ENCODE measurements at regions not wholly inside any gene's neighbourhood (a gene's known extent, or its start where the extent isn't known, plus 50 kb on each side); places are given as distances from the start of the nearest gene placed in this dataset.

- no peak for DNase-seq (ENCODE audit: extremely low spot score)
- H3K36me3 ChIP-seq (ENCODE audit: insufficient read depth) = no peaks in the 10 kb centered on the region
- no peak overlapping the region for H3K27ac ChIP-seq (ENCODE audit: low read depth)
- H3K4me1 ChIP-seq (ENCODE audit: insufficient read depth) = no peaks in the 10 kb centered on the region
- no peak overlapping the region for H3K4me3 ChIP-seq (ENCODE audit: low read depth, low read length)
- WGBS = 67% methylated on average over 9 of the region's 9 CpGs
These were observed 155.4 kb upstream of the FAM9B start for GRCh38 chrX:9189286-9189685.

DNA sequence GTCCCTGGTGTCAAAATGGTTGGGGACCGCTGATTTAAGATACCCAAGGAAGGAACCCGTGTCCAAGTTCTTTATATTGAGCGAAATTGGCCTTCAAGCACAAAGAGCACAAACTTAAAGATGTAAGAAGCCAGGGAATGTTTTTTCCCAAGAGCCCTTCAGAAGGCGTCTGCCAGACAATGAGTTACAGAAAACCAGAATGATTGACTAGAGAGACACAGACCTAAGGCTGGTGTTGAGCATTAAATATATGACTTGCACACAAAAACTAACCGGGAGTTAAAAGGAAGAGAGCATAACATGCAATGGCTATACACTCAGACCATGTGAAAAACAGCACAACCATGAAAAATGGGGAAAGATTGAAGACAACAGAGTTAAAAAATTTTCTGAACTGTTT, 157.5 kb upstream of the FAM9B start:
- 97% methylated on average over 5 of the region's 5 CpGs for WGBS
- H3K4me1 ChIP-seq (ENCODE audit: insufficient read depth) = no peaks in the 10 kb centered on the region

GRCh38 chrX:9195199-9195880, 161.4 kb upstream of the FAM9B start:
- DNase-seq (ENCODE audit: extremely low spot score) = no peak
- no peaks in the 10 kb centered on the region for H3K36me3 ChIP-seq (ENCODE audit: insufficient read depth)
- no peak overlapping the region for H3K27ac ChIP-seq (ENCODE audit: low read depth)
- H3K4me1 ChIP-seq (ENCODE audit: insufficient read depth) = no peaks in the 10 kb centered on the region
- WGBS = 54% methylated on average over 4 of the region's 4 CpGs
- no peak overlapping the region for H3K4me3 ChIP-seq (ENCODE audit: low read depth, low read length)

More for the DNA sequence above, 157.5 kb upstream of the FAM9B start:
- Histone ChIP-seq H3K36me3 (ENCODE audit: insufficient read depth) (no peaks in the 10 kb centered on the region), H3K4me3 (ENCODE audit: low read depth, low read length) (no peak overlapping the region), H3K27ac (ENCODE audit: low read depth) (no peak overlapping the region)
- no peak for DNase-seq (ENCODE audit: extremely low spot score)

DNA sequence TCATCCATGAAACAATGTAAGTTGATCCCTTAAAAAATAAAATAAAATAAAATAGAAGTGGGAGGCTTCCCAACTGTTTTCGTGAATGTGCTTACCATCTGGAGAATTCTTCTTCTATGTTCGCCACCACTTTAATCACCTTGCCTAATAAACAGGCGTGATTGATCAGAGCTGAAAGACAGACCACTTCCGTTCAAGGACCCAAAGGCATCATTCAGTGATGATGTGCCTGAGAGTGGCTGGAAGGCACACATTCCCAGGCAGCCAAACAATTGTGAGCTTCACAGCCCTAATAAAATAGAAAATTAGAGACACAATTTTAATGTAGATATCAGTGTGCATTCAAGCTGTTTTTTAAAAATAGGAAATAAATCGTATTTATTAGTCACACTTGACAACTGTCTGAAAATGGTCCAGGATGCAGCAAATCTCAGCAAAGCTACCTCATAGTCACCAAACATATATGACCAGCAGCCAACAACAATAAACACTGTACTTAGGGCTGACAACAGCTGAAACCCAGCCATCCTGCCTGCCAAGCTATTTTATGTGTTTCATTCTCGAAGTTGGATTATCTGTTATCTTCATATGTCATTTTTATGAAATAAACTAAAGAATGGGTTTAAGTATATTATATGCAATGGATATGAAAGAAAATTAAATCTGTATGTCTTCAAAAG, 163.2 kb upstream of the FAM9B start:
- H3K4me1 ChIP-seq (ENCODE audit: insufficient read depth) = no peaks in the 10 kb centered on the region
- 29% methylated on average over 6 of the region's 6 CpGs for WGBS
- H3K36me3 ChIP-seq (ENCODE audit: insufficient read depth) = no peaks in the 10 kb centered on the region
- H3K4me3 ChIP-seq (ENCODE audit: low read depth, low read length) = no peak overlapping the region
- DNase-seq (ENCODE audit: extremely low spot score) = no peak
- H3K27ac ChIP-seq (ENCODE audit: low read depth) = no peak overlapping the region

DNA sequence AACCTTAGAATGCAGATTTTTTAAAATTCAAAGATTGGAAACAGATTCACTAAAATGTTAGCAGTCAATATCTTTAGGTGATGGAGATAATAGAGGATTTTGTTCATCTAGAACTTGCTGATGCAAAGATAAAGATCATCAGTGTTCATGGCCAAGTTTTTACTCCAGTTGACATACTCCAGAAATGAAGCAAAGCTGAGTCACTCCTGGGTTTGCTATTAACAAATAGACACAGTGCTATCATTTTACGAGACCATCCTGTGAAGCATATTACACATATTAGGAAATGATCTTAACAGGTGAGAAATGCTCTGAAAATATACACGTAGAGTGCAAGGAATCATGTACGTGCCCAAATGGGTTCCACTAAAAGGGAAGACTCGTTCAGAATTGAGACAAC, 170.6 kb upstream of the FAM9B start:
- no peak for DNase-seq (ENCODE audit: extremely low spot score)
- H3K36me3 ChIP-seq (ENCODE audit: insufficient read depth) = no peaks in the 10 kb centered on the region
- no peak overlapping the region for H3K27ac ChIP-seq (ENCODE audit: low read depth)
- no peak overlapping the region for H3K4me3 ChIP-seq (ENCODE audit: low read depth, low read length)
- no peaks in the 10 kb centered on the region for H3K4me1 ChIP-seq (ENCODE audit: insufficient read depth)
- 53% methylated on average over 4 of the region's 4 CpGs for WGBS

DNA sequence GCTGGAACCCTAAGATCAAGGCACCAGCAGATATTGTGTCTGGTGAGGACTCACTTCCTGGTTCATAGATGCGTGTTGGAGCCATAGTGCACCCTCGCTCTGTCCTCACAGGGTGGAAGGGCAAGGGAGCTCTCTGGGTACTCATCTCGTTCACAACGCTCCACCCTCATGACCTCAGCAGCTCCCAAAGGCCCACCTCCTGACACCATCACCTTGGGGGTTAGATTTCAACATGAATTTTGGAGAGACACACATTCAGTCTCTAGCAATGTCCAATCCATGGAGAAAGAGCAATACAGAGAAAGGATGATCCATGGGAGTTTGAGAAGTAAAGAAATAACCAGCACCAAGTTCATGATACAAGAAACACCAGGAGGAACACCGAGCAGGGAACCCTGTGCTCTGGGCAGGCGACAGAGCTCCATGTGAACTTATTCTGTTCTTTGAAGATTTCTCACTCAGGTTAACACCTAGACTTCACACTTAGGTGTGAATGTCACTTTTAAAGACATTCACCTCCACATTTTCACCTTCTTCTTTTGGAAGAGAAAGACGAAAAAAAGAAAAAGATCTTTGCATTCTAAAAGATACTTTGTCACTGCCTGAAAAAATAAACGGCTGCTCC, 171.8 kb upstream of the FAM9B start:
- Histone ChIP-seq H3K36me3 (ENCODE audit: insufficient read depth) (no peaks in the 10 kb centered on the region), H3K27ac (ENCODE audit: low read depth) (no peak overlapping the region), H3K4me3 (ENCODE audit: low read depth, low read length) (no peak overlapping the region), H3K4me1 (ENCODE audit: insufficient read depth) (no peaks in the 10 kb centered on the region)
- 85% methylated on average over 8 of the region's 8 CpGs for WGBS
- no peak for DNase-seq (ENCODE audit: extremely low spot score)

- DNase-seq (ENCODE audit: extremely low spot score) = no peak
- H3K27ac ChIP-seq (ENCODE audit: low read depth) = no peak overlapping the region
- H3K4me1 ChIP-seq (ENCODE audit: insufficient read depth) = no peaks in the 10 kb centered on the region
- 35% methylated on average over 12 of the region's 12 CpGs for WGBS
- no peak overlapping the region for H3K4me3 ChIP-seq (ENCODE audit: low read depth, low read length)
- no peaks in the 10 kb centered on the region for H3K36me3 ChIP-seq (ENCODE audit: insufficient read depth)
These were observed 173.2 kb upstream of the FAM9B start for GRCh38 chrX:9207142-9207541.

GRCh38 chrX:9211269-9211668, 177.3 kb upstream of the FAM9B start:
- no peak for DNase-seq (ENCODE audit: extremely low spot score)
- no peaks in the 10 kb centered on the region for H3K36me3 ChIP-seq (ENCODE audit: insufficient read depth)
- WGBS = 96% methylated on average over 7 of the region's 7 CpGs
- H3K4me3 ChIP-seq (ENCODE audit: low read depth, low read length) = no peak overlapping the region
- H3K27ac ChIP-seq (ENCODE audit: low read depth) = no peak overlapping the region
- no peaks in the 10 kb centered on the region for H3K4me1 ChIP-seq (ENCODE audit: insufficient read depth)

DNA sequence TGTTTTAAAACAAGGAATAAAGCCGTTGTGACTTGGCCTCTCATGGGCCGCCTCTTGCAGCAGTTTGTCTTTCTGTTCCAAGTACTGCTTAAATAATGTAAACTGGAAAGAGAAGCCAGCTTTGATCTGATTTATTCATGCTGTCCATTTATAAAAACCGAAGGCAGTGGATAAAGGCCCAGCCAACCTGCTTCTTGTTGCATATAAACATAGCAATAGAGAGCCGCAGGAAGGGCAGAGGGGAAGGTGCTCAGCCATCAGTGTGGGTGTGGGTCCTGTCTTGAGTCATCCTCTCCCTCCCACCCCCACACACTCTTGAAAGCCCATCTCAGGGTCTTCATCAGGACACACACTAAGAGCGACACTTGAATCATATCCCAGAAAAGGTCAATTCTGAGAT, 187.9 kb upstream of the FAM9B start:
- 36% methylated on average over 5 of the region's 5 CpGs for WGBS
- Histone ChIP-seq H3K36me3 (ENCODE audit: insufficient read depth) (no peaks in the 10 kb centered on the region), H3K4me3 (ENCODE audit: low read depth, low read length) (no peak overlapping the region), H3K27ac (ENCODE audit: low read depth) (no peak overlapping the region), H3K4me1 (ENCODE audit: insufficient read depth) (no peaks in the 10 kb centered on the region)
- DNase-seq (ENCODE audit: extremely low spot score) = peak; percentile 18

DNA sequence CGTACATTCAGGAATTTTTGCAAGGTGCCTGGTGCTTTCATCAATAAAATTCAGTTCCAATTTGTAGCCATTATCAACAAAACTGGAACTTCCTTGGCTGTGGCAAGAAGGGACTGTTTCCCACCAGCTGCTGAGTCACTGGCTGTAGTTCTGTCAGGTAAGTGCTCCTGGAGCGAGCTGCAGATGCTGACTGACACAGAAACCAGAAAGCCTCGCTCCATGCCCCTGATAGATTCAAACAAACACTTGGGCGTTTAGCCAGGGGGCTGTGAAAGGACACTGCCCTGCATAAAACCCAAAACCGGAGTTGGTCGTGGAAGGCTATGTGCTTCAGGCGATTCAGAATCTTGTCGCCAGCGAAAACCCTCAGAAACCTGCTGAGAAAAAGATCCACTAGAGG, 188.4 kb upstream of the FAM9B start:
- WGBS = 60% methylated on average over 9 of the region's 9 CpGs
- Histone ChIP-seq H3K27ac (ENCODE audit: low read depth) (no peak overlapping the region), H3K36me3 (ENCODE audit: insufficient read depth) (no peaks in the 10 kb centered on the region), H3K4me3 (ENCODE audit: low read depth, low read length) (no peak overlapping the region), H3K4me1 (ENCODE audit: insufficient read depth) (no peaks in the 10 kb centered on the region)
- DNase-seq (ENCODE audit: extremely low spot score) = no peak

DNA sequence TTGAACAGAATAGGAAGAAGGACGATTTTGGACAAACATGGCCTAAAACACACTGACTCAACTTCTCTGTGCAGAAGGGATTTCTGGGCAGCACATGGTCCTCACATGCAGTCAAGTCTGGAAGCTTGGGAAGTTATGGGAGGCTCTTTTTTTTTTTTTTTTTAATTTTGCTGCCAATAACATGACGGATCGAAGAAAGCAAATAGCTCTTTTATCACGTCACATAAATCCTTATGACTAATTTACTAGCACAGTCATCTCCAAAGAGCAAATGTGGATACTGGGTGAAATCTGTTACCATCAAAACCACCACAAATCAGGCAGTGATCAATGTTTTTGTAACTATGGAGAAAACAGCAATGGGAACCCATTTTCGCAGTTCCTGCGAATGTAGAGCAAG, 193.3 kb upstream of the FAM9B start:
- Histone ChIP-seq H3K36me3 (ENCODE audit: insufficient read depth) (no peaks in the 10 kb centered on the region), H3K27ac (ENCODE audit: low read depth) (no peak overlapping the region), H3K4me1 (ENCODE audit: insufficient read depth) (no peaks in the 10 kb centered on the region), H3K4me3 (ENCODE audit: low read depth, low read length) (no peak overlapping the region)
- DNase-seq (ENCODE audit: extremely low spot score) = no peak
- 81% methylated on average over 6 of the region's 6 CpGs for WGBS

DNA sequence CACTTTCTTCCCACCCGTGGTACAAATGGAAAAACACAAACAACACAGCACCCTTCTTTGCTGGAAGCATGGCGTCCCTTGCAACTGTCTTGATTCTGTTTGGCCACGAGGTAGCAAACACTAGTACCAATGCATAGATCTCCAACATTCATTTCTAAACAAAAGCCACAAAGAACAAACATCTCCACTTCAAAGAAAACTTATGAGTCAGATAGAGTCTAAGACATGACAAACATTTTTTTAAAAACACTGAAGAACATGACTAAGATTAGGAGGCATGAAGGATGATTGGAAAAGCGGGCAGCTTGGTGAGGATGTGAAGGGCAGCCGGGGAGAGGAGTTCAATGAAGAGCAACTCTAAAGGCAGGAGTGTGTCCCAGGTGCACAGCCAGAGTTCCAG, 197.6 kb upstream of the FAM9B start:
- no peak for DNase-seq (ENCODE audit: extremely low spot score)
- H3K4me1 ChIP-seq (ENCODE audit: insufficient read depth) = no peaks in the 10 kb centered on the region
- H3K27ac ChIP-seq (ENCODE audit: low read depth) = no peak overlapping the region
- H3K4me3 ChIP-seq (ENCODE audit: low read depth, low read length) = no peak overlapping the region
- no peaks in the 10 kb centered on the region for H3K36me3 ChIP-seq (ENCODE audit: insufficient read depth)
- WGBS = 86% methylated on average over 5 of the region's 5 CpGs

DNA sequence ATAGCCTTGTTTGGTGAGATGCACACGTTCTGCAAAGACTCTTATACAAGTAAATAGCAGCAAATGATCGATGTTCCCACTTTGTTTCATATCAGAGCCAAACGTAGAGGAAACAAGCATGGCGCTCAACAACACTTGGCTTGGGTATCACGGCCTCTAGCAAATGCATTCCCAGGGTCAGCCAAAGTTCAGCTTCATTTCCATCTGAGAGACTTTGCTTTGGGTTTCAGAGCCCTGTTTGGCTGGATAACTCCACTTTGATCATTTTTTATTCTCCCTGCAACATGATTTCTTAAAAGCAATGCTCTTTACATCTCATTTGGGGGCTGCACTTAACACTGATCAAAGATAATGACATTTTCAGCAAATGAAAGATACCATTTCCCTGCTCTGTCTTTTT, 199.2 kb upstream of the FAM9B start:
- H3K4me1 ChIP-seq (ENCODE audit: insufficient read depth) = no peaks in the 10 kb centered on the region
- no peaks in the 10 kb centered on the region for H3K36me3 ChIP-seq (ENCODE audit: insufficient read depth)
- no peak overlapping the region for H3K4me3 ChIP-seq (ENCODE audit: low read depth, low read length)
- H3K27ac ChIP-seq (ENCODE audit: low read depth) = no peak overlapping the region
- 39% methylated on average over 5 of the region's 5 CpGs for WGBS
- peak; percentile 42 for DNase-seq (ENCODE audit: extremely low spot score)

GRCh38 chrX:9234315-9234714, 200.4 kb upstream of the FAM9B start:
- H3K4me1 ChIP-seq (ENCODE audit: insufficient read depth) = no peaks in the 10 kb centered on the region
- no peak overlapping the region for H3K27ac ChIP-seq (ENCODE audit: low read depth)
- WGBS = 93% methylated on average over 3 of the region's 3 CpGs
- no peaks in the 10 kb centered on the region for H3K36me3 ChIP-seq (ENCODE audit: insufficient read depth)
- H3K4me3 ChIP-seq (ENCODE audit: low read depth, low read length) = no peak overlapping the region
- DNase-seq (ENCODE audit: extremely low spot score) = no peak

Measured in urinary bladder (tissue), 3 donors.